Esophagus muscularis mucosa (tissue), 4 donors: ENCODE measurements at regions not wholly inside any gene's neighbourhood (a gene's known extent, or its start where the extent isn't known, plus 50 kb on each side); places are given as distances from the start of the nearest gene placed in this dataset.

Experiments used
- EP300 ChIP-seq: sonication (generic); formaldehyde crosslinking; IDR thresholded peaks from one replicate; pipeline ENCODE4 v1.6.1; 2017; ENCODE audit warnings: antibody characterized with exemption
- POLR2A ChIP-seq: fragments of 450-650 bp; IDR thresholded peaks from one replicate; pipeline ENCODE4 v1.6.1; 2017; ENCODE audit warnings: antibody characterized with exemption, moderate library complexity, mild to moderate bottlenecking, low read depth
- TF ChIP-seq, protein P1 (sequence below), 3 experiments: fragments of 200-600 bp in 2 of 3; fragments of 450-650 bp in 1 of 3; sonication (generic) in 2 of 3; IDR thresholded peaks; one replicate each; pipeline ENCODE4 v1.5.1; 2017 to 2019; ENCODE audit warnings: antibody characterized with exemption in 3 of 3, mild to moderate bottlenecking in 2 of 3, moderate library complexity in 1 of 3

DNA sequence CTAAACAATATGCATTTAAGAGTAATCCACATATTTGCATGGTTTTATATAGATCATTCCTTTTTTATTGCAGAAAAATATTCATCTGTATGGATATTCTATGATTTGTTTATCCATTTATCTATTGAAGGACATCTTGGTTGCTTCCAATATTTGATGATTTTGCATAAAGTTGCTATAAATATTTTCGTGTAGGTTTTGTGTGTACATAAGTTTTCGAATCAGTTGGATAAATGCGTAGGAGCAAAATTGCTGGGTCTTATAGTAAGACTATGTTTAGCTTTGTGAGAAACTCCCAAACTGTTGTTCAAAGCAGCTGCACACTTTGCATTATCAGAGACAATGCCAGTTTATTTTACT lies 971.2 kb downstream of the DIPK2A start:
- no peak for TF ChIP-seq POLR2A
- TF ChIP-seq, protein P1, sequence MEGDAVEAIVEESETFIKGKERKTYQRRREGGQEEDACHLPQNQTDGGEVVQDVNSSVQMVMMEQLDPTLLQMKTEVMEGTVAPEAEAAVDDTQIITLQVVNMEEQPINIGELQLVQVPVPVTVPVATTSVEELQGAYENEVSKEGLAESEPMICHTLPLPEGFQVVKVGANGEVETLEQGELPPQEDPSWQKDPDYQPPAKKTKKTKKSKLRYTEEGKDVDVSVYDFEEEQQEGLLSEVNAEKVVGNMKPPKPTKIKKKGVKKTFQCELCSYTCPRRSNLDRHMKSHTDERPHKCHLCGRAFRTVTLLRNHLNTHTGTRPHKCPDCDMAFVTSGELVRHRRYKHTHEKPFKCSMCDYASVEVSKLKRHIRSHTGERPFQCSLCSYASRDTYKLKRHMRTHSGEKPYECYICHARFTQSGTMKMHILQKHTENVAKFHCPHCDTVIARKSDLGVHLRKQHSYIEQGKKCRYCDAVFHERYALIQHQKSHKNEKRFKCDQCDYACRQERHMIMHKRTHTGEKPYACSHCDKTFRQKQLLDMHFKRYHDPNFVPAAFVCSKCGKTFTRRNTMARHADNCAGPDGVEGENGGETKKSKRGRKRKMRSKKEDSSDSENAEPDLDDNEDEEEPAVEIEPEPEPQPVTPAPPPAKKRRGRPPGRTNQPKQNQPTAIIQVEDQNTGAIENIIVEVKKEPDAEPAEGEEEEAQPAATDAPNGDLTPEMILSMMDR (IDR thresholded peaks at IDR 0.05), result no peak
- TF ChIP-seq EP300, result no peak
